HG03520 (cell line): ENCODE measurements at regions not wholly inside any gene's neighbourhood (a gene's known extent, or its start where the extent isn't known, plus 50 kb on each side); places are given as distances from the start of the nearest gene placed in this dataset.
A peak's percentile ranks its signal among the peaks of the same experiment; 100 is the strongest.

Experiments used
- ATAC-seq: cut with Tn5 transposase; IDR thresholded peaks from one replicate; pipeline ENCODE4 v1.9.1; 2021; ENCODE audit warnings: mild to moderate bottlenecking, moderate library complexity; ENCODE audit not compliant: unreplicated experiment

GRCh38 chr6:85396159-85396808 lies 53.6 kb upstream of the NT5E start:
- ATAC-seq: no peak

GRCh38 chr6:85395746-85396145 lies 54.1 kb upstream of the NT5E start:
- ATAC-seq: no peak

- ATAC-seq: no peak
Measured at GRCh38 chr6:85394853-85395538, 54.9 kb upstream of the NT5E start.

- no peak for ATAC-seq
Measured at GRCh38 chr6:85394199-85394598, 55.7 kb upstream of the NT5E start.

GRCh38 chr6:85392379-85392778 lies 57.5 kb upstream of the NT5E start:
- ATAC-seq: no peak

GRCh38 chr6:85390775-85391174 lies 59.1 kb upstream of the NT5E start:
- no peak for ATAC-seq

- no peak for ATAC-seq
Measured at GRCh38 chr6:85390105-85390728, 59.7 kb upstream of the NT5E start.

- ATAC-seq: no peak
Measured at GRCh38 chr6:85389151-85389797, 60.6 kb upstream of the NT5E start.

GRCh38 chr6:85388531-85388930 lies 61.4 kb upstream of the NT5E start:
- no peak for ATAC-seq

- no peak for ATAC-seq
Measured at GRCh38 chr6:85385636-85386315, 64.1 kb upstream of the NT5E start.

GRCh38 chr6:85383042-85383441 lies 66.8 kb upstream of the NT5E start:
- ATAC-seq: no peak

GRCh38 chr6:85382541-85382940 lies 67.3 kb upstream of the NT5E start:
- no peak for ATAC-seq

GRCh38 chr6:85372915-85373270 lies 77.0 kb upstream of the NT5E start:
- no peak for ATAC-seq

- no peak for ATAC-seq
Measured at GRCh38 chr6:85372188-85372914, 77.5 kb upstream of the NT5E start.

GRCh38 chr6:85368631-85369030 lies 81.3 kb upstream of the NT5E start:
- no peak for ATAC-seq

- ATAC-seq: peak; percentile 71
Measured at GRCh38 chr6:85364344-85364743, 85.5 kb upstream of the NT5E start.

- no peak for ATAC-seq
Measured at GRCh38 chr6:85363870-85364269, 86.0 kb upstream of the NT5E start.

- ATAC-seq: no peak
Measured at GRCh38 chr6:85362652-85363310, 87.1 kb upstream of the NT5E start.

- ATAC-seq: no peak
Measured at GRCh38 chr6:85361643-85362014, 88.3 kb upstream of the NT5E start.
